Activated naive CD8-positive, alpha-beta T cell treated with anti-CD3 and anti-CD28 coated beads, Interleukin-2, amount 50 U/mL, for 24 hours (primary cell): ENCODE measurements at regions not wholly inside any gene's neighbourhood (a gene's known extent, or its start where the extent isn't known, plus 50 kb on each side); places are given as distances from the start of the nearest gene placed in this dataset.

ENCODE experiments used
- ATAC-seq: fragments of 150-1000 bp; cut with Tn5 transposase; one replicate; pipeline ENCODE4 v1.10.0; 2021
- DNase-seq: peaks from one replicate; pipeline ENCODE4 v3.0.0; 2021
- H3K27ac Mint-ChIP-seq: one replicate; pipeline ENCODE4 v1.8.0; 2021; ENCODE audit warnings: mild to moderate bottlenecking, mixed read lengths
- H3K27me3 Mint-ChIP-seq: one replicate; pipeline ENCODE4 v1.8.0; 2021; ENCODE audit warnings: mixed read lengths
- H3K36me3 Mint-ChIP-seq: one replicate; pipeline ENCODE4 v1.8.0; 2021; ENCODE audit warnings: low read depth, mixed read lengths
- H3K4me1 Mint-ChIP-seq: one replicate; pipeline ENCODE4 v1.8.0; 2021; ENCODE audit warnings: mixed read lengths
- H3K4me3 Mint-ChIP-seq: one replicate; pipeline ENCODE4 v1.8.0; 2021; ENCODE audit warnings: mild to moderate bottlenecking, moderate library complexity, mixed read lengths
- H3K9me3 Mint-ChIP-seq: one replicate; pipeline ENCODE4 v1.8.0; 2021; ENCODE audit warnings: mixed read lengths

DNA sequence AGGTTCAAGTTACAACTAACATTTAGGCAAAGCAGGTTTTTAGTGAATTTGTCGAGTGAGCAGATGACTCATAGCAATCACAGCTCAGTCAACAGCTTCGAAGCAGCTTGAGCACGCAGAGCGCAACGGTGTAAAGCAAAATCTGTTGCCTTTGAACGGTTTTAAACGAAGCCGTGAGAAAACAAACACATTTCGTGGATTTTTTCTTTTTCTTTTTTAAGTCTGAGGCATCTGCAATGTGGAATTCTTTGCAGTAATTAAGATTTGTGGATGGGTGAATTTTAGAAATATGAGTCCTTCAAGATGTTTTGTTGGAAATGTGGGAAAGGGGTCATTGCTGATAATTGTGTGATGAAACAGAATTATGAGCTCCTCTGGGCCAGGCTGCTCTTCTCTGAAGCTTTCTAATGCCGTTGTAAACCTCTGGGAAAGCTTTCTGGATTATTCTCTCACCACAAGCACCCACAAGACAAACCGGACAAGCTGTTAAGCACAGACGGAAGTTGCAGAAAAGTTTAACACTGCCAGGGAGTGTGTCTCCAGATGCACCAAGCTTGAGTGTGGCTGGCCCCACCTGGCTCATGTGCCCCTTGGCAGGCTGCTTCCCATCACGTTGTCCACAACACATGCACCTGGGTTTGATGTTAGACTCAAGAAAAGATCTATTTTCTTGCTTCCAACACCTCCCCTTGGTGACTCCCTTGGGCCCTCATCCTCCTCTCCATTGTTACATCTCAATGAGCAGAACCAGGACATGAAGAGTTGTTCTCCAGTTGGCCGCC lies 224.7 kb downstream of the ACKR3 start:
- Mint-ChIP-seq H3K4me1 (no peaks in the 10 kb centered on the region), H3K9me3 (no peaks in the 10 kb centered on the region), H3K27ac (no peak overlapping the region), H3K27me3 (peaks cover 2% of the 10 kb centered on the region), H3K4me3 (no peak overlapping the region), H3K36me3 (no peaks in the 10 kb centered on the region)
- DNase-seq (no peak), ATAC-seq (no peak)

GRCh38 chr2:236795169-236795860 lies 225.7 kb downstream of the ACKR3 start:
- DNase-seq (no peak), ATAC-seq (no peak)
- Mint-ChIP-seq H3K4me1 (no peaks in the 10 kb centered on the region), H3K36me3 (no peaks in the 10 kb centered on the region), H3K9me3 (no peaks in the 10 kb centered on the region), H3K27ac (no peak overlapping the region), H3K4me3 (no peak overlapping the region), H3K27me3 (peaks cover 2% of the 10 kb centered on the region)

- no peaks in the 10 kb centered on the region for H3K4me1 Mint-ChIP-seq
- H3K4me3 Mint-ChIP-seq: no peak overlapping the region
- H3K9me3 Mint-ChIP-seq: no peaks in the 10 kb centered on the region
- no peak overlapping the region for H3K27ac Mint-ChIP-seq
- DNase-seq (no peak), ATAC-seq (no peak)
- H3K27me3 Mint-ChIP-seq: peaks cover 2% of the 10 kb centered on the region
- no peaks in the 10 kb centered on the region for H3K36me3 Mint-ChIP-seq
Measured at GRCh38 chr2:236795861-236796219, 226.2 kb downstream of the ACKR3 start.

- H3K27ac Mint-ChIP-seq: no peak overlapping the region
- ATAC-seq (no peak), DNase-seq (no peak)
- H3K4me3 Mint-ChIP-seq: no peak overlapping the region
- H3K27me3 Mint-ChIP-seq: peaks cover 5% of the 10 kb centered on the region
- H3K4me1 Mint-ChIP-seq: no peaks in the 10 kb centered on the region
- H3K9me3 Mint-ChIP-seq: no peaks in the 10 kb centered on the region
- H3K36me3 Mint-ChIP-seq: no peaks in the 10 kb centered on the region
Measured at GRCh38 chr2:236796236-236796635, 226.6 kb downstream of the ACKR3 start.

DNA sequence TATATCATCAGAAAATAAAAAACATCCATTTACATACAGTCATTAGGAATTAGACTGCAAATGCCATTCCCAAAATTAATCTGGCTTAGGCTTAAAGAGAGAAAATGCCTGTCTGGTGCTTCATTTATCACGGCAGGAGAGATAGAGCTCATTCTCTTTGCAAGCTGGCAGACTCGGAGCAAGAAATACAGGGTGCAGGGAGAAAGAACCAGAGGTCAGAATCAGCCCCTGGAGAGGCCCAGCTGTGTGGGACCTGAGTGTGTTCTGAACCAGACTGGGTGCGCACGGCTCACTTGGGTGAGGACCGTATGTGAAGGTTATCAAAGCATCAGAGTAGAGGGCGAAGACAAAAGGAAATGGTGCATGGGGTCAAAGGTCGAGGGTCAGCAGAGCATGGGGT lies 227.8 kb downstream of the ACKR3 start:
- H3K4me3 Mint-ChIP-seq: no peak overlapping the region

DNA sequence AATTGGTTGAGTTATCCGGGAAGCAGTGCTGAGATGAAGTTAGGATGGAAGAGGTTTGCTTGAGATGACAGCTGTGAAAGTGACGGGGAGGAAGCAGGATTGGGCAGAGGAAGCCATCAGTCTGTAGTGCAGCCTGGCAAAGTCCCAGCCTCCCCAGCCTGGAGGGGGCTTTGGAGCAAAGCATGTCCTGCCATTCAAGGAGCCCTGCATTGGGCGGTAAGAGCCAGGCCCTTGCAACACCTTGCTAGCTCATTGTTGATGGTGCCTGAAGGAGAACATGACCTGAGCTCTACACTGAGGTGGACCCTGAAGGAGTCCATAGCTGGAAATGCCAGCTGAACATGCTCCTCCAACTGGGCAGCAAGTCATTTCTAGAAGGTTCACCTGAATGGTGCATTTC lies 228.9 kb downstream of the ACKR3 start:
- Mint-ChIP-seq H3K9me3 (no peaks in the 10 kb centered on the region), H3K4me1 (no peaks in the 10 kb centered on the region), H3K4me3 (no peak overlapping the region), H3K36me3 (no peaks in the 10 kb centered on the region), H3K27me3 (peaks cover 5% of the 10 kb centered on the region), H3K27ac (no peak overlapping the region)
- ATAC-seq (no peak), DNase-seq (no peak)

More for the DNA sequence above, 227.8 kb downstream of the ACKR3 start:
- H3K4me1 Mint-ChIP-seq: no peaks in the 10 kb centered on the region
- no peaks in the 10 kb centered on the region for H3K9me3 Mint-ChIP-seq
- ATAC-seq (no peak), DNase-seq (no peak)
- no peak overlapping the region for H3K27ac Mint-ChIP-seq
- H3K27me3 Mint-ChIP-seq: peaks cover 5% of the 10 kb centered on the region
- H3K36me3 Mint-ChIP-seq: no peaks in the 10 kb centered on the region

- DNase-seq (no peak), ATAC-seq (no peak)
- no peaks in the 10 kb centered on the region for H3K4me1 Mint-ChIP-seq
- H3K4me3 Mint-ChIP-seq: no peak overlapping the region
- peaks cover 5% of the 10 kb centered on the region for H3K27me3 Mint-ChIP-seq
- H3K36me3 Mint-ChIP-seq: no peaks in the 10 kb centered on the region
- no peak overlapping the region for H3K27ac Mint-ChIP-seq
- no peaks in the 10 kb centered on the region for H3K9me3 Mint-ChIP-seq
Measured at GRCh38 chr2:236799391-236800026, 229.9 kb downstream of the ACKR3 start.

- H3K4me1 Mint-ChIP-seq: no peaks in the 10 kb centered on the region
- DNase-seq (no peak), ATAC-seq (no peak)
- H3K27me3 Mint-ChIP-seq: peaks cover 8% of the 10 kb centered on the region
- H3K4me3 Mint-ChIP-seq: no peak overlapping the region
- H3K9me3 Mint-ChIP-seq: peaks cover 3% of the 10 kb centered on the region
- H3K36me3 Mint-ChIP-seq: no peaks in the 10 kb centered on the region
- no peak overlapping the region for H3K27ac Mint-ChIP-seq
Measured at GRCh38 chr2:236802862-236803261, 233.2 kb downstream of the ACKR3 start.

GRCh38 chr2:236803621-236804020 lies 234.0 kb downstream of the ACKR3 start:
- H3K4me1 Mint-ChIP-seq: no peaks in the 10 kb centered on the region
- no peak overlapping the region for H3K4me3 Mint-ChIP-seq
- ATAC-seq (no peak), DNase-seq (no peak)
- H3K27ac Mint-ChIP-seq: no peak overlapping the region
- peaks cover 3% of the 10 kb centered on the region for H3K36me3 Mint-ChIP-seq
- peaks cover 8% of the 10 kb centered on the region for H3K27me3 Mint-ChIP-seq
- peaks cover 8% of the 10 kb centered on the region for H3K9me3 Mint-ChIP-seq

- Mint-ChIP-seq H3K9me3 (peaks cover 15% of the 10 kb centered on the region), H3K27me3 (peaks cover 7% of the 10 kb centered on the region)
Measured at GRCh38 chr2:236805800-236806531, 236.3 kb downstream of the ACKR3 start.

GRCh38 chr2:236809716-236810115 lies 240.1 kb downstream of the ACKR3 start:
- peaks cover 15% of the 10 kb centered on the region for H3K9me3 Mint-ChIP-seq
- no peak for DNase-seq

More at GRCh38 chr2:236805800-236806531, 236.3 kb downstream of the ACKR3 start:
- ATAC-seq (no peak), DNase-seq (no peak)
- Mint-ChIP-seq H3K36me3 (peaks cover 3% of the 10 kb centered on the region), H3K4me1 (no peaks in the 10 kb centered on the region), H3K4me3 (no peak overlapping the region), H3K27ac (no peak overlapping the region)

DNA sequence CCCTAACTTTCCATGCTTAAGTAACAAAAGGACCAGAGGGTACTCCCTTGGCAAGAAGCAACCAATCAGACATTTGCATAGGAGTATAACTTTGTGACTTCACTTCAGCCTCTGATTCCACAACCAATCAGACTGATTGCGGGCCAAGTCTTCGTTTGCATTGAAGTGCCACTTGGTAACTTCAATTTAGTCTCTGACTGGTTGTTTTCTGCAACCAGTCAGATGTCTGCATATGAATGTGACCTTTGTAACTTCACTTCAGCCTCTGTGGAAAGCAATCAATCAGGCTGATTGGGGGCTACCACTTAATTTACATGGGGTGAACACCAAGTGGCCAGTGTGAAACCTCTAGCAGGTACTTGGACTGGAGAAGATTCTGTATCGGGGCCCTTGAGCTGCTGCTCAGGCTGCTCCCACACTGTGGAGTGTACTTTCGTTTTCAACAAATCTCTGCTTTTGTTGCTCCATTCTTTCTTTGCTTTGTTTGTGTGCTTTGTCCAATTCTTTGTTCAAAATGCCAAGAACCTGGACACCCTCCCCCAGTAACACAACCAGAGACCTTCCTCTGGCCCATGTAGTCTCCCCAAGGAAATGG lies 241.5 kb downstream of the ACKR3 start:
- Mint-ChIP-seq H3K9me3 (peaks cover 13% of the 10 kb centered on the region), H3K36me3 (peaks cover 3% of the 10 kb centered on the region), H3K27me3 (peaks cover under 1% of the 10 kb centered on the region)

More at GRCh38 chr2:236809716-236810115, 240.1 kb downstream of the ACKR3 start:
- H3K4me1 Mint-ChIP-seq: no peaks in the 10 kb centered on the region
- ATAC-seq: no peak
- H3K4me3 Mint-ChIP-seq: no peak overlapping the region
- H3K27me3 Mint-ChIP-seq: peaks cover 5% of the 10 kb centered on the region
- peaks cover 3% of the 10 kb centered on the region for H3K36me3 Mint-ChIP-seq
- no peak overlapping the region for H3K27ac Mint-ChIP-seq

DNA sequence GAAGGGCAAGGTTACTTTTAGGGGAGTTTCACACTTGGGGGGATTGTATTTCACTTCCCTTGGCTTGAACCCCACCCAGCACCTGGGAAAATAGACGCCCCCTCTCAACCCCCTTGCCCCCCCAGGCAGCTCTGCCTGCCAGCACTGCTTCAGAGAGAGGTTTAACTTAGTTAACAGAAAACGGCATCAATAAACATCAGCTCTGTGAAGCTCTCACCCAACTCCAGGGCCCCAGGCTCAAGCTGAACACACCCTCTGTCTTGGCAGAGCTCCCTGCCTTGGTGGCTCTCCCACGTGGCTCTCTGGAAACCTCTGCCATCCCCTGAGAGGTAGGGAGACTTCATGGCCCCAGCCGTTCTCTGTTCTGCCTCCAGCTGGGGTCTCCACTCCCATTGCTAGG lies 244.1 kb downstream of the ACKR3 start:
- ATAC-seq (no peak), DNase-seq (no peak)
- H3K4me1 Mint-ChIP-seq: no peaks in the 10 kb centered on the region
- no peak overlapping the region for H3K4me3 Mint-ChIP-seq
- H3K27ac Mint-ChIP-seq: no peak overlapping the region
- H3K27me3 Mint-ChIP-seq: no peaks in the 10 kb centered on the region
- H3K9me3 Mint-ChIP-seq: peaks cover 6% of the 10 kb centered on the region
- H3K36me3 Mint-ChIP-seq: no peaks in the 10 kb centered on the region

More for the DNA sequence above, 241.5 kb downstream of the ACKR3 start:
- ATAC-seq: no peak
- no peak for DNase-seq
- Mint-ChIP-seq H3K4me3 (no peak overlapping the region), H3K4me1 (no peaks in the 10 kb centered on the region), H3K27ac (no peak overlapping the region)

DNA sequence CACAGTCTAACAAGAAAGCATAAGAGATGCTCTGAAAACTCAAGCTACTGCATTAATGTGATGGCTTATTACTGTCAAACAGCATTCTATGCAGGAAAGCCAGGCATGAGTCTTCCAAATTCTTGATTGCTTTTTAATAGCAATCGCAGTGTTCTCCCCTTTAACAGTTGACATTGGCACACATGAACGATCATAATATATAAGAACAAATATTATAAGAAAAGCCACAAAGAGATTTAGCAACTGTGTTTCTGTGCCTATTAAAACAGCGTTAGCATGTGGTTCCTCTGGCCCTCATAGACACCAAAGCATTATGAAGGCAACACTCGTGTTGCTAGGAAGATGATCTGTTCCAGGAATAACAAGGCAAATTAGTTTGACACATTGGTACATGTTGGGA lies 245.0 kb downstream of the ACKR3 start:
- Mint-ChIP-seq H3K36me3 (no peaks in the 10 kb centered on the region), H3K27me3 (peaks cover 4% of the 10 kb centered on the region), H3K27ac (no peak overlapping the region), H3K4me1 (no peaks in the 10 kb centered on the region), H3K4me3 (no peak overlapping the region), H3K9me3 (peaks cover 4% of the 10 kb centered on the region)
- no peak for ATAC-seq
- DNase-seq: no peak
